ENCODE measurements at regions not wholly inside any gene's neighbourhood (a gene's known extent, or its start where the extent isn't known, plus 50 kb on each side); places are given as distances from the start of the nearest gene placed in this dataset.

GRCh38 chr2:11044201-11044600 lies 111.1 kb upstream of the SLC66A3 start:
- Mint-ChIP-seq H3K27me3 (peaks cover 35% of the 10 kb centered on the region), H3K9me3 (no peaks in the 10 kb centered on the region), H3K4me1 (ENCODE audit: low read depth) (no peaks in the 10 kb centered on the region), H3K4me3 (no peak overlapping the region), H3K36me3 (ENCODE audit: low read depth) (no peaks in the 10 kb centered on the region), H3K27ac (no peak overlapping the region)
- CTCF ChIA-PET, result no interaction called here
- POLR2A ChIA-PET, result no interaction called here
- peaks cover 2 to 9% of the 10 kb centered on the region in 2 experiments for H3K27me3 ChIP-seq (ENCODE audit: control insufficient read depth in 1 of 2, insufficient read depth in 2 of 2, low read length in 2 of 2)
- TF ChIP-seq, protein P1, sequence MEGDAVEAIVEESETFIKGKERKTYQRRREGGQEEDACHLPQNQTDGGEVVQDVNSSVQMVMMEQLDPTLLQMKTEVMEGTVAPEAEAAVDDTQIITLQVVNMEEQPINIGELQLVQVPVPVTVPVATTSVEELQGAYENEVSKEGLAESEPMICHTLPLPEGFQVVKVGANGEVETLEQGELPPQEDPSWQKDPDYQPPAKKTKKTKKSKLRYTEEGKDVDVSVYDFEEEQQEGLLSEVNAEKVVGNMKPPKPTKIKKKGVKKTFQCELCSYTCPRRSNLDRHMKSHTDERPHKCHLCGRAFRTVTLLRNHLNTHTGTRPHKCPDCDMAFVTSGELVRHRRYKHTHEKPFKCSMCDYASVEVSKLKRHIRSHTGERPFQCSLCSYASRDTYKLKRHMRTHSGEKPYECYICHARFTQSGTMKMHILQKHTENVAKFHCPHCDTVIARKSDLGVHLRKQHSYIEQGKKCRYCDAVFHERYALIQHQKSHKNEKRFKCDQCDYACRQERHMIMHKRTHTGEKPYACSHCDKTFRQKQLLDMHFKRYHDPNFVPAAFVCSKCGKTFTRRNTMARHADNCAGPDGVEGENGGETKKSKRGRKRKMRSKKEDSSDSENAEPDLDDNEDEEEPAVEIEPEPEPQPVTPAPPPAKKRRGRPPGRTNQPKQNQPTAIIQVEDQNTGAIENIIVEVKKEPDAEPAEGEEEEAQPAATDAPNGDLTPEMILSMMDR (IDR thresholded peaks at IDR 0.05), result no peak
- no peaks in the 10 kb centered on the region for H3K36me3 ChIP-seq (ENCODE audit: insufficient read depth, low read length)
- intact Hi-C loops (cut with DNase I, micrococcal nuclease), result no loop called here
- H3K9me3 ChIP-seq (ENCODE audit: control insufficient read depth in 1 of 2, insufficient read depth in 1 of 2, low read length in 2 of 2), result peaks cover 4 to 7% of the 10 kb centered on the region in 2 experiments
- H3K27ac ChIP-seq (ENCODE audit: low read depth in 1 of 2, low read length in 2 of 2), result no peak overlapping the region
- no peak for DNase-seq
- ATAC-seq (ENCODE audit: poor library complexity), result no peak
- H3K4me3 ChIP-seq (ENCODE audit: low read length), result no peak overlapping the region
- no peaks in the 10 kb centered on the region for H3K4me1 ChIP-seq (ENCODE audit: insufficient read depth, low read length)

DNA sequence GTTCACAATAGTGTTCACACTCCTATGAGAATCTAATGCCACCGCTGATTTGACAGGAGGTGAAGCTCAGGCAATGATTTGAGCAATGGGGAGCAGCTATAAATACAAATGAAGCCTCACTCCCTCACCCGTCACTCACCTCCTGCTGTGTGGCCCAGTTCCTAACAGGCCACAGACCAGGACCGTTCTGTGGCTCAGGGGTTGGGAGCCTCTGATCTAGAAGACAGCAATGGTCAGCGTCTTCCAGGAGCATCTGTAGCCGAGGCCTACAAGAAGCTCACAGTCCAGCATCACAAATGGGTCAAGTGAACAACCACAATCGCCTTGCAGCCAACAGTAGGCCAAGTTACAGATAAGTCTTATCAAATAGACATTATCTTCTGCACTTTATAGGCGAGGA lies 110.0 kb upstream of the SLC66A3 start:
- no peak overlapping the region for H3K4me3 Mint-ChIP-seq
- no peaks in the 10 kb centered on the region for H3K36me3 Mint-ChIP-seq (ENCODE audit: low read depth)
- H3K27ac Mint-ChIP-seq, result no peak overlapping the region
- Histone ChIP-seq H3K27me3 (ENCODE audit: control insufficient read depth in 1 of 2, insufficient read depth in 2 of 2, low read length in 2 of 2) (peaks cover 2 to 9% of the 10 kb centered on the region in 2 experiments), H3K27ac (ENCODE audit: low read depth in 1 of 2, low read length in 2 of 2) (no peak overlapping the region), H3K9me3 (ENCODE audit: control insufficient read depth in 1 of 2, insufficient read depth in 1 of 2, low read length in 2 of 2) (peaks cover 0 to 4% of the 10 kb centered on the region in 2 experiments), H3K4me1 (ENCODE audit: insufficient read depth, low read length) (no peaks in the 10 kb centered on the region), H3K4me3 (ENCODE audit: low read length) (no peak overlapping the region), H3K36me3 (ENCODE audit: insufficient read depth, low read length) (no peaks in the 10 kb centered on the region)
- no peaks in the 10 kb centered on the region for H3K9me3 Mint-ChIP-seq
- H3K4me1 Mint-ChIP-seq (ENCODE audit: low read depth), result no peaks in the 10 kb centered on the region
- TF ChIP-seq, protein P1 (IDR thresholded peaks at IDR 0.05), result no peak
- POLR2A ChIA-PET, result no interaction called here
- ATAC-seq (ENCODE audit: poor library complexity) (no peak), DNase-seq (no peak)
- CTCF ChIA-PET, result no interaction called here
- intact Hi-C loops (cut with DNase I, micrococcal nuclease), result no loop called here
- peaks cover 35% of the 10 kb centered on the region for H3K27me3 Mint-ChIP-seq

DNA sequence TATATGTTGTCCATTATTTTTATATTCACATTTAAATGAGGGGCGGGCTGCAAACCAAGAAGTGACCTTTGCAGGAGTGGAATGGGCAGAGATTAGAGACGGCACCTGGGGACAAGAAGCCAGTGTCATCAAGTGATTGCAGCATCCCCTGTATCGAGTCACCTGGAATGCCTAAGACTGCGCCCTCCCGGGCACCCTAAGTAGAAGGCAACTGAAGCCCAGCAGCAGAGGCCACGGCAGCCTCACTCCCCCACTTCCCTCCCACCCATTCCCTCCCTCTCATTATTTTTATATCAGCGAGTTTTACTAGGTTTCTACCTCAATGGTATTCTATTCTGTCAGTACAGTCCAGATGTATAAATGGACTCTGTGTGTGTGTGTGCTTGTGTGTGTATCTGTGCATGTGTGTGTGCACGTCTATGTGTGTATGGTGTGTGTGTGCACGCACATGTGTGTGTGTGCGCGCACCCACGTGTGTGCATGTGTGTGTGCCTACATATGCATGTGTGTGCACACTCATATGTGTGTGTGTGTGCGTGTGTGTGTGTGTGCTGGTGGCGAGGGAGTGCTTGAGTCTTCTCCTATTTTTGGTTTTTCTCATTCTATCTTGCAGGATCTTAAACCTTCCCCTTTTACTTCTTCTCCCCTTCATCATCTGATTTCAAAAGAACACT lies 106.8 kb upstream of the SLC66A3 start:
- Mint-ChIP-seq H3K27ac (no peak overlapping the region), H3K4me3 (no peak overlapping the region), H3K9me3 (no peaks in the 10 kb centered on the region), H3K27me3 (peaks cover 16% of the 10 kb centered on the region), H3K4me1 (ENCODE audit: low read depth) (no peaks in the 10 kb centered on the region), H3K36me3 (ENCODE audit: low read depth) (no peaks in the 10 kb centered on the region)
- Histone ChIP-seq H3K9me3 (ENCODE audit: control insufficient read depth in 1 of 2, insufficient read depth in 1 of 2, low read length in 2 of 2) (no peaks in the 10 kb centered on the region), H3K27me3 (ENCODE audit: control insufficient read depth in 1 of 2, insufficient read depth in 2 of 2, low read length in 2 of 2) (peaks cover 0 to under 1% of the 10 kb centered on the region in 2 experiments), H3K27ac (ENCODE audit: low read depth in 1 of 2, low read length in 2 of 2) (no peak overlapping the region), H3K36me3 (ENCODE audit: insufficient read depth, low read length) (no peaks in the 10 kb centered on the region), H3K4me1 (ENCODE audit: insufficient read depth, low read length) (no peaks in the 10 kb centered on the region), H3K4me3 (ENCODE audit: low read length) (no peak overlapping the region)
- TF ChIP-seq, protein P1 (IDR thresholded peaks at IDR 0.05), result no peak
- ChIA-PET CTCF (no interaction called here), POLR2A (no interaction called here)
- DNase-seq (no peak), ATAC-seq (ENCODE audit: poor library complexity) (no peak)
- intact Hi-C loops (cut with DNase I, micrococcal nuclease), result no loop called here
